ENCODE measurements at regions not wholly inside any gene's neighbourhood (a gene's known extent, or its start where the extent isn't known, plus 50 kb on each side); places are given as distances from the start of the nearest gene placed in this dataset.

- Histone ChIP-seq H3K4me1 (ENCODE audit: insufficient read depth, poor library complexity, severe bottlenecking) (no peaks in the 10 kb centered on the region), H3K27ac (ENCODE audit: poor library complexity, severe bottlenecking) (no peak overlapping the region)
Observed at GRCh38 chr18:56235071-56235470, 403.3 kb downstream of the TXNL1 start.

GRCh38 chr18:56233595-56233994, 404.8 kb downstream of the TXNL1 start:
- no peaks in the 10 kb centered on the region for H3K36me3 ChIP-seq (ENCODE audit: low read depth)
- H3K9me3 ChIP-seq (ENCODE audit: severe bottlenecking): no peaks in the 10 kb centered on the region

More at GRCh38 chr18:56235071-56235470, 403.3 kb downstream of the TXNL1 start:
- H3K9me3 ChIP-seq (ENCODE audit: severe bottlenecking): no peaks in the 10 kb centered on the region
- H3K4me3 ChIP-seq (ENCODE audit: severe bottlenecking): no peak overlapping the region
- TF ChIP-seq CTCF (IDR thresholded peaks at IDR 0.05; ENCODE audit: poor library complexity, severe bottlenecking): no peak
- H3K36me3 ChIP-seq (ENCODE audit: low read depth): no peaks in the 10 kb centered on the region
- no peak for DNase-seq (ENCODE audit: low spot score)
- no peaks in the 10 kb centered on the region for H3K27me3 ChIP-seq (ENCODE audit: insufficient read depth, poor library complexity, severe bottlenecking)
- ATAC-seq (ENCODE audit: low read depth): no peak

GRCh38 chr18:56226025-56226424, 412.4 kb downstream of the TXNL1 start:
- H3K9me3 ChIP-seq (ENCODE audit: severe bottlenecking): no peaks in the 10 kb centered on the region
- no peaks in the 10 kb centered on the region for H3K36me3 ChIP-seq (ENCODE audit: low read depth)
- no peak overlapping the region for H3K27ac ChIP-seq (ENCODE audit: poor library complexity, severe bottlenecking)
- no peak for DNase-seq (ENCODE audit: low spot score)
- no peak overlapping the region for H3K4me3 ChIP-seq (ENCODE audit: severe bottlenecking)
- no peaks in the 10 kb centered on the region for H3K4me1 ChIP-seq (ENCODE audit: insufficient read depth, poor library complexity, severe bottlenecking)
- H3K27me3 ChIP-seq (ENCODE audit: insufficient read depth, poor library complexity, severe bottlenecking): no peaks in the 10 kb centered on the region
- ATAC-seq (ENCODE audit: low read depth): no peak
- TF ChIP-seq CTCF (IDR thresholded peaks at IDR 0.05; ENCODE audit: poor library complexity, severe bottlenecking): no peak

More at GRCh38 chr18:56233595-56233994, 404.8 kb downstream of the TXNL1 start:
- DNase-seq (ENCODE audit: low spot score) (no peak), ATAC-seq (ENCODE audit: low read depth) (peak; percentile 68)
- no peaks in the 10 kb centered on the region for H3K4me1 ChIP-seq (ENCODE audit: insufficient read depth, poor library complexity, severe bottlenecking)
- H3K27me3 ChIP-seq (ENCODE audit: insufficient read depth, poor library complexity, severe bottlenecking): no peaks in the 10 kb centered on the region
- no peak overlapping the region for H3K27ac ChIP-seq (ENCODE audit: poor library complexity, severe bottlenecking)
- no peak overlapping the region for H3K4me3 ChIP-seq (ENCODE audit: severe bottlenecking)
- TF ChIP-seq CTCF (IDR thresholded peaks at IDR 0.05; ENCODE audit: poor library complexity, severe bottlenecking): no peak

GRCh38 chr18:56224669-56225561, 413.5 kb downstream of the TXNL1 start:
- no peak overlapping the region for H3K27ac ChIP-seq (ENCODE audit: poor library complexity, severe bottlenecking)
- no peak for TF ChIP-seq CTCF (IDR thresholded peaks at IDR 0.05; ENCODE audit: poor library complexity, severe bottlenecking)
- ATAC-seq (ENCODE audit: low read depth) (no peak), DNase-seq (ENCODE audit: low spot score) (no peak)
- H3K9me3 ChIP-seq (ENCODE audit: severe bottlenecking): no peaks in the 10 kb centered on the region
- H3K4me1 ChIP-seq (ENCODE audit: insufficient read depth, poor library complexity, severe bottlenecking): no peaks in the 10 kb centered on the region
- H3K4me3 ChIP-seq (ENCODE audit: severe bottlenecking): no peak overlapping the region
- no peaks in the 10 kb centered on the region for H3K36me3 ChIP-seq (ENCODE audit: low read depth)
- no peaks in the 10 kb centered on the region for H3K27me3 ChIP-seq (ENCODE audit: insufficient read depth, poor library complexity, severe bottlenecking)
